A673 (cell line): ENCODE measurements at regions not wholly inside any gene's neighbourhood (a gene's known extent, or its start where the extent isn't known, plus 50 kb on each side); places are given as distances from the start of the nearest gene placed in this dataset.

Experiments used
- BruUV-seq: library from RNA; stranded (reverse); fragments of 400-500 nt; replicated peaks from 2 replicates; lab custom pipeline; 2021; lab: Mats Ljungman, UMichigan
- CTCF ChIA-PET: fragments of 300-600 bp; sonication (Branson Sonifier 250); formaldehyde crosslinking; loops from one replicate; lab custom pipeline; 2022; ENCODE audit warnings: antibody characterized with exemption; lab: Charles Lee
- POLR2A ChIA-PET: fragments of 300-600 bp; sonication (Branson Sonifier 250); formaldehyde crosslinking; loops from one replicate; lab custom pipeline; 2022; ENCODE audit warnings: antibody characterized with exemption; ENCODE audit not compliant: low non-redundant PET; lab: Charles Lee
- DNase-seq: peaks from one replicate; pipeline ENCODE4 v3.0.0-alpha.2; 2015; ENCODE audit warnings: low spot score
- H3K27ac ChIP-seq: fragments of 200-600 bp; sonication (generic); 2 replicates; pipeline ENCODE4 v1.5.1; 2016; ENCODE audit warnings: mixed run types, low read depth, mild to moderate bottlenecking, mixed read lengths, antibody characterized with exemption, low read length; ENCODE audit not compliant: poor library complexity, severe bottlenecking
- H3K27me3 ChIP-seq: fragments of 200-600 bp; sonication (generic); replicated peaks from 2 replicates; pipeline ENCODE4 v1.6.1; 2017; ENCODE audit warnings: mixed run types, low read depth, mild to moderate bottlenecking, mixed read lengths, antibody characterized with exemption, low read length; ENCODE audit not compliant: insufficient read depth, poor library complexity
- H3K36me3 ChIP-seq: fragments of 200-600 bp; sonication (generic); 2 replicates; pipeline ENCODE4 v1.6.1; 2016; ENCODE audit warnings: mixed run types, mild to moderate bottlenecking, mixed read lengths, antibody characterized with exemption, low read length; ENCODE audit not compliant: insufficient read depth, poor library complexity, severe bottlenecking
- H3K4me1 ChIP-seq: fragments of 200-600 bp; sonication (generic); 2 replicates; pipeline ENCODE4 v1.6.1; 2017; ENCODE audit warnings: mixed run types, mild to moderate bottlenecking, mixed read lengths, antibody characterized with exemption, low read length; ENCODE audit not compliant: insufficient read depth, poor library complexity, severe bottlenecking
- H3K4me3 ChIP-seq: fragments of 200-600 bp; sonication (generic); 2 replicates; pipeline ENCODE4 v1.5.1; 2016; ENCODE audit warnings: low read depth, mixed run types, mild to moderate bottlenecking, mixed read lengths, low read length; ENCODE audit not compliant: poor library complexity, severe bottlenecking
- H3K9me3 ChIP-seq: fragments of 200-600 bp; sonication (generic); 2 replicates; pipeline ENCODE4 v1.6.1; 2016; ENCODE audit warnings: mixed run types, low read depth, mild to moderate bottlenecking, mixed read lengths, antibody characterized with exemption, low read length; ENCODE audit not compliant: poor library complexity, severe bottlenecking
- CTCF ChIP-seq: fragments of 300-800, 200-600 bp; sonication (generic); conservative IDR thresholded peaks from 2 replicates; pipeline ENCODE4 v1.5.1; 2017; ENCODE audit warnings: low read depth, mild to moderate bottlenecking, antibody characterized with exemption, low read length, moderate library complexity, mixed read lengths
- EZH2 ChIP-seq: fragments of 200-600 bp; sonication (generic); IDR thresholded peaks from 2 replicates; pipeline ENCODE4 v1.6.1; 2017; ENCODE audit warnings: borderline replicate concordance, low read depth, mild to moderate bottlenecking, mixed read lengths, antibody characterized with exemption, low read length; ENCODE audit not compliant: poor library complexity, severe bottlenecking
- intact Hi-C: fragments of 100-400 bp; cut with micrococcal nuclease; formaldehyde crosslinking; loops from one replicate; pipeline ENCODE4 v1.10.0; 2022; ENCODE audit not compliant: unreplicated experiment

- POLR2A ChIA-PET: no interaction called here
- Histone ChIP-seq H3K27ac (no peak overlapping the region), H3K27me3 (no peaks in the 10 kb centered on the region), H3K4me3 (no peak overlapping the region), H3K36me3 (no peaks in the 10 kb centered on the region), H3K9me3 (no peaks in the 10 kb centered on the region), H3K4me1 (no peaks in the 10 kb centered on the region)
- CTCF ChIA-PET: no interaction called here
- no TSS peak for BruUV-seq
- intact Hi-C loops: loop anchor here (10.0 kb wide), 1 partner anchor 1153 kb away; no protein-coding TSS in a partner anchor
- no peak for DNase-seq
- TF ChIP-seq CTCF (no peak), EZH2 (no peak)
These were observed 102.4 kb upstream of the CRHR1 start for GRCh38 chr17:45681706-45682105.

GRCh38 chr17:45686250-45686649 is 97.9 kb upstream of the CRHR1 start:
- Histone ChIP-seq H3K9me3 (no peaks in the 10 kb centered on the region), H3K4me3 (no peak overlapping the region), H3K4me1 (no peaks in the 10 kb centered on the region), H3K27me3 (no peaks in the 10 kb centered on the region), H3K36me3 (no peaks in the 10 kb centered on the region), H3K27ac (no peak overlapping the region)
- TF ChIP-seq CTCF (no peak), EZH2 (no peak)
- no peak for DNase-seq
- POLR2A ChIA-PET: no interaction called here
- no TSS peak for BruUV-seq
- intact Hi-C loops: loop anchor here (10.0 kb wide), 1 partner anchor 1149 kb away; no protein-coding TSS in a partner anchor
- CTCF ChIA-PET: no interaction called here

- ChIA-PET POLR2A (no interaction called here), CTCF (no interaction called here)
- intact Hi-C loops: loop anchor here (10.0 kb wide), 1 partner anchor 1147 kb away; no protein-coding TSS in a partner anchor
- no peaks in the 10 kb centered on the region for H3K27me3 ChIP-seq
- H3K4me3 ChIP-seq: no peak overlapping the region
- H3K27ac ChIP-seq: no peak overlapping the region
- no TSS peak for BruUV-seq
- no peaks in the 10 kb centered on the region for H3K9me3 ChIP-seq
- no peaks in the 10 kb centered on the region for H3K4me1 ChIP-seq
- TF ChIP-seq EZH2 (no peak), CTCF (no peak)
- DNase-seq: no peak
- H3K36me3 ChIP-seq: no peaks in the 10 kb centered on the region
These were observed 96.5 kb upstream of the CRHR1 start for GRCh38 chr17:45687594-45687993.
